ENCODE measurements at regions not wholly inside any gene's neighbourhood (a gene's known extent, or its start where the extent isn't known, plus 50 kb on each side); places are given as distances from the start of the nearest gene placed in this dataset.

GRCh38 chr12:34601689-34602088 lies 579.4 kb downstream of the ALG10 start:
- Mint-ChIP-seq H3K27me3 (no peaks in the 10 kb centered on the region), H3K4me1 (ENCODE audit: low read depth) (no peaks in the 10 kb centered on the region), H3K27ac (no peak overlapping the region), H3K9me3 (ENCODE audit: low read depth) (peaks cover 77% of the 10 kb centered on the region), H3K36me3 (ENCODE audit: insufficient read depth) (peaks cover 18% of the 10 kb centered on the region), H3K4me3 (ENCODE audit: low read depth) (no peak overlapping the region)
- no peak for DNase-seq (ENCODE audit: low spot score, unreplicated experiment)
- TF ChIP-seq CTCF (IDR thresholded peaks at IDR 0.05; ENCODE audit: unreplicated experiment) = no peak

- DNase-seq (ENCODE audit: low spot score, unreplicated experiment) = peak; percentile 8
- no peaks in the 10 kb centered on the region for H3K4me1 Mint-ChIP-seq (ENCODE audit: low read depth)
- H3K4me3 Mint-ChIP-seq (ENCODE audit: low read depth) = no peak overlapping the region
- peaks cover 16% of the 10 kb centered on the region for H3K36me3 Mint-ChIP-seq (ENCODE audit: insufficient read depth)
- H3K27me3 Mint-ChIP-seq = no peaks in the 10 kb centered on the region
- peaks cover 70% of the 10 kb centered on the region for H3K9me3 Mint-ChIP-seq (ENCODE audit: low read depth)
- no peak overlapping the region for H3K27ac Mint-ChIP-seq
- no peak for TF ChIP-seq CTCF (IDR thresholded peaks at IDR 0.05; ENCODE audit: unreplicated experiment)
Measured at GRCh38 chr12:34602213-34602940, 580.1 kb downstream of the ALG10 start.

- Mint-ChIP-seq H3K9me3 (ENCODE audit: low read depth) (peaks cover 60% of the 10 kb centered on the region), H3K36me3 (ENCODE audit: insufficient read depth) (peaks cover 16% of the 10 kb centered on the region)
Measured at GRCh38 chr12:34603382-34604035, 581.2 kb downstream of the ALG10 start.

GRCh38 chr12:34604227-34604626 lies 581.9 kb downstream of the ALG10 start:
- H3K9me3 Mint-ChIP-seq (ENCODE audit: low read depth) = peaks cover 54% of the 10 kb centered on the region
- no peaks in the 10 kb centered on the region for H3K4me1 Mint-ChIP-seq (ENCODE audit: low read depth)
- no peak for TF ChIP-seq CTCF (IDR thresholded peaks at IDR 0.05; ENCODE audit: unreplicated experiment)
- no peak overlapping the region for H3K4me3 Mint-ChIP-seq (ENCODE audit: low read depth)
- DNase-seq (ENCODE audit: low spot score, unreplicated experiment) = peak; percentile 9
- no peak overlapping the region for H3K27ac Mint-ChIP-seq
- no peaks in the 10 kb centered on the region for H3K27me3 Mint-ChIP-seq
- peaks cover 13% of the 10 kb centered on the region for H3K36me3 Mint-ChIP-seq (ENCODE audit: insufficient read depth)

More at GRCh38 chr12:34603382-34604035, 581.2 kb downstream of the ALG10 start:
- H3K27me3 Mint-ChIP-seq = no peaks in the 10 kb centered on the region
- no peaks in the 10 kb centered on the region for H3K4me1 Mint-ChIP-seq (ENCODE audit: low read depth)
- H3K27ac Mint-ChIP-seq = no peak overlapping the region
- no peak for TF ChIP-seq CTCF (IDR thresholded peaks at IDR 0.05; ENCODE audit: unreplicated experiment)
- DNase-seq (ENCODE audit: low spot score, unreplicated experiment) = no peak
- no peak overlapping the region for H3K4me3 Mint-ChIP-seq (ENCODE audit: low read depth)

- peak; percentile 9 for DNase-seq (ENCODE audit: low spot score, unreplicated experiment)
- Mint-ChIP-seq H3K36me3 (ENCODE audit: insufficient read depth) (peaks cover 11% of the 10 kb centered on the region), H3K27me3 (no peaks in the 10 kb centered on the region), H3K9me3 (ENCODE audit: low read depth) (peaks cover 58% of the 10 kb centered on the region), H3K27ac (no peak overlapping the region), H3K4me1 (ENCODE audit: low read depth) (no peaks in the 10 kb centered on the region), H3K4me3 (ENCODE audit: low read depth) (no peak overlapping the region)
- TF ChIP-seq CTCF (IDR thresholded peaks at IDR 0.05; ENCODE audit: unreplicated experiment) = no peak
Measured at GRCh38 chr12:34604631-34605509, 582.6 kb downstream of the ALG10 start.

Data from progenitor cell of endocrine pancreas (in vitro differentiated cells).